ENCODE measurements at regions not wholly inside any gene's neighbourhood (a gene's known extent, or its start where the extent isn't known, plus 50 kb on each side); places are given as distances from the start of the nearest gene placed in this dataset.

- TF ChIP-seq CTCF (IDR thresholded peaks at IDR 0.05; ENCODE audit: borderline replicate concordance, extremely low read depth, low read length, poor library complexity, severe bottlenecking) (no peak), EZH2 (IDR thresholded peaks at IDR 0.05; ENCODE audit: borderline replicate concordance, low read depth, low read length, severe bottlenecking) (no peak)
These were observed 785.8 kb upstream of the SLC10A2 start for GRCh38 chr13:103852036-103852435.
